ENCODE measurements at regions not wholly inside any gene's neighbourhood (a gene's known extent, or its start where the extent isn't known, plus 50 kb on each side); places are given as distances from the start of the nearest gene placed in this dataset.

DNA sequence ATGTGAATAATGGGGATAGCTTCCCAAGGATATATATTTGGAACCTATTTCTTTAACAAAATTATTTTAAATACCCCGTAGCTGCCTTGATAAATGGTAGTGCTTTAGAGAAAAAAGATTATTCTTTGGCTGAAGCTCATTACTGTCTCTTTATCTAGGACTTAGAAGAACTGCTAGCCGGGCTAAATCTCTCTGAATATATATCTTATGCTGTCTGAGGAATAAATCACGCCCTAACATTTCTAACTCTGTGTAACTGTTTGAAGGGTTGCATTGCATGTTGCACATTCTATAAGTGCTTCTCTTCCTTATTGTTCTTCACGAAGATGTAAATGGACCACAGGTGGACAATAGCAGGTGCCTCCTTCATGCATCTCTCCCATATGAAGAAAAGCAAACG lies 585.0 kb upstream of the ZP4 start (continued):
- TF ChIP-seq ZNF335 (tag by site-specific recombination; conservative IDR thresholded peaks at IDR 0.05) (no peak), ZNF114 (tag by site-specific recombination; IDR thresholded peaks at IDR 0.05) (no peak)

DNA sequence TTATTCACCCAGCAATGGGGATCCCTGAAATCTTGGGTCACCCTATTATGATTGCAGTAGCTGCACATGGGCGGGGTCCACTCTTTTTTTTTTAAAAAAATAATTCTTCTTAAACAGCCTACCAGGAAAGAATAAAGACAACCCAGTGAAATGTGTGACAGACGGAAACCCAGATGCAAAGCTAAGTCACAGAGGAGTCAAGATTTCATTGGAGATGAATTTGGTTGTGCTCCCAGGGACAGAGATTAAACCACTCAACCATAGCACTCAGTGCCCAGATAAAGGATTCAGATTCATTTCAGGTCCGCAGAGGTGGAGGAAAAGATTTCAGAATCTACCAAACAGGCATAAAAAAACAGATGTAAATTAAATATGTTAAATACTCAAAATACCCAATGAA lies 583.5 kb upstream of the ZP4 start:
- POLR2A ChIA-PET: no interaction called here
- no peaks in the 10 kb centered on the region for H3K9me3 ChIP-seq (ENCODE audit: control insufficient read depth, insufficient read depth, low read depth, low read length)
- no peaks in the 10 kb centered on the region for H3K4me1 ChIP-seq (ENCODE audit: control insufficient read depth, insufficient read depth, low read length)
- no peak overlapping the region for H3K4me3 ChIP-seq (ENCODE audit: low read depth, low read length)
- CTCF ChIA-PET: no interaction called here
- H3K36me3 ChIP-seq (ENCODE audit: control insufficient read depth in 2 of 2, insufficient read depth in 1 of 2, low read length in 2 of 2): no peaks in the 10 kb centered on the region
- H3K27ac ChIP-seq (ENCODE audit: extremely low read depth, low read depth, low read length): no peak overlapping the region
- TF ChIP-seq ZNF423 (tag by site-specific recombination; IDR thresholded peaks at IDR 0.05) (no peak), ZFP69B (tag by site-specific recombination; IDR thresholded peaks at IDR 0.05) (no peak), ZNF248 (tag by site-specific recombination; IDR thresholded peaks at IDR 0.05) (no peak), ZNF354C (tag by site-specific recombination; IDR thresholded peaks at IDR 0.05; ENCODE audit: borderline replicate concordance, low read depth) (no peak), ZFP3 (tag by site-specific recombination; IDR thresholded peaks at IDR 0.05; ENCODE audit: low read depth) (no peak), KLF8 (tag by site-specific recombination; IDR thresholded peaks at IDR 0.05) (no peak), ZNF777 (tag by site-specific recombination; IDR thresholded peaks at IDR 0.05; ENCODE audit: borderline replicate concordance) (no peak), SCRT2 (tag by site-specific recombination; IDR thresholded peaks at IDR 0.05) (no peak), ZNF24 (tag by site-specific recombination; IDR thresholded peaks at IDR 0.05) (no peak), ZNF404 (tag by site-specific recombination; IDR thresholded peaks at IDR 0.05) (no peak)
- TF ChIP-seq, protein P1, sequence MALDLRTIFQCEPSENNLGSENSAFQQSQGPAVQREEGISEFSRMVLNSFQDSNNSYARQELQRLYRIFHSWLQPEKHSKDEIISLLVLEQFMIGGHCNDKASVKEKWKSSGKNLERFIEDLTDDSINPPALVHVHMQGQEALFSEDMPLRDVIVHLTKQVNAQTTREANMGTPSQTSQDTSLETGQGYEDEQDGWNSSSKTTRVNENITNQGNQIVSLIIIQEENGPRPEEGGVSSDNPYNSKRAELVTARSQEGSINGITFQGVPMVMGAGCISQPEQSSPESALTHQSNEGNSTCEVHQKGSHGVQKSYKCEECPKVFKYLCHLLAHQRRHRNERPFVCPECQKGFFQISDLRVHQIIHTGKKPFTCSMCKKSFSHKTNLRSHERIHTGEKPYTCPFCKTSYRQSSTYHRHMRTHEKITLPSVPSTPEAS (tag by site-specific recombination; IDR thresholded peaks at IDR 0.05): no peak
- TF ChIP-seq, protein P2, sequence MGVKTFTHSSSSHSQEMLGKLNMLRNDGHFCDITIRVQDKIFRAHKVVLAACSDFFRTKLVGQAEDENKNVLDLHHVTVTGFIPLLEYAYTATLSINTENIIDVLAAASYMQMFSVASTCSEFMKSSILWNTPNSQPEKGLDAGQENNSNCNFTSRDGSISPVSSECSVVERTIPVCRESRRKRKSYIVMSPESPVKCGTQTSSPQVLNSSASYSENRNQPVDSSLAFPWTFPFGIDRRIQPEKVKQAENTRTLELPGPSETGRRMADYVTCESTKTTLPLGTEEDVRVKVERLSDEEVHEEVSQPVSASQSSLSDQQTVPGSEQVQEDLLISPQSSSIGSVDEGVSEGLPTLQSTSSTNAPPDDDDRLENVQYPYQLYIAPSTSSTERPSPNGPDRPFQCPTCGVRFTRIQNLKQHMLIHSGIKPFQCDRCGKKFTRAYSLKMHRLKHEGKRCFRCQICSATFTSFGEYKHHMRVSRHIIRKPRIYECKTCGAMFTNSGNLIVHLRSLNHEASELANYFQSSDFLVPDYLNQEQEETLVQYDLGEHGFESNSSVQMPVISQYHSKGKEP (tag by site-specific recombination; IDR thresholded peaks at IDR 0.05): no peak

DNA sequence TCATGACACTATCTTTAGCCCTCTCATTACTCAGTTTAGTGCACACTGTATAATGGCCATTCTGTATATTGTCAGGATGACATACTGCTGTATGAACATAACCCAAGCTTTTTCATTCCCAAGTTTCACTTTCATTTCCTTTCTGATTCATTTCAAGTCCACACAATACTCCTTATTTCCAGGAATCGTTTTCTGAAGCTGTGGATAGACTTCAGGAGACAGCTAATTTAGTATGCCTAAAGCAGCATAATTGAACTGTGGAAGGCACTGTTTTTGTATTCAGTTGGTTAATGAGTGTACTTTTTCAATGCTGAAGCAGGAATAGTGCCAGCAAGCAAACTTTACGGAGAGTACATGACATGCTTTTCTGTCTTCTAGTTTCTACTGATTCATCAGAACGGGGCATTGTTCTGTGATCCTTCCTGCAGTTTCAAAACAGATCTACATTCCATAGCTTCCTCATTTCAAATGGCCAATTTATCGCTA lies 578.5 kb upstream of the ZP4 start:
- no peak for TF ChIP-seq ZNF426 (tag by site-specific recombination; IDR thresholded peaks at IDR 0.05)
- TF ChIP-seq ZNF292 (tag by site-specific recombination; IDR thresholded peaks at IDR 0.05; ENCODE audit: borderline replicate concordance, low read depth): no peak
- no peak for TF ChIP-seq ZNF530 (tag by site-specific recombination; IDR thresholded peaks at IDR 0.05; ENCODE audit: low read depth)
- TF ChIP-seq ZNF394 (tag by site-specific recombination; IDR thresholded peaks at IDR 0.05; ENCODE audit: borderline replicate concordance): no peak
- TF ChIP-seq YY1 (tag by site-specific recombination; IDR thresholded peaks at IDR 0.05): no peak
- TF ChIP-seq ZNF248 (tag by site-specific recombination; IDR thresholded peaks at IDR 0.05): no peak
- TF ChIP-seq ZNF354C (tag by site-specific recombination; IDR thresholded peaks at IDR 0.05; ENCODE audit: borderline replicate concordance, low read depth): no peak
- no peak for TF ChIP-seq ZBTB20 (tag by site-specific recombination; IDR thresholded peaks at IDR 0.05)
- TF ChIP-seq ZNF521 (tag by site-specific recombination; IDR thresholded peaks at IDR 0.05): no peak
- TF ChIP-seq BCL11A (tag by site-specific recombination; IDR thresholded peaks at IDR 0.05; ENCODE audit: low read depth): no peak
- no peak for TF ChIP-seq ZNF23 (tag by site-specific recombination; IDR thresholded peaks at IDR 0.05; ENCODE audit: borderline replicate concordance)
- TF ChIP-seq ZNF629 (tag by site-specific recombination; IDR thresholded peaks at IDR 0.05): no peak
- TF ChIP-seq ZNF561 (tag by site-specific recombination; IDR thresholded peaks at IDR 0.05; ENCODE audit: borderline replicate concordance): no peak
- no peak for TF ChIP-seq ZNF24 (tag by site-specific recombination; IDR thresholded peaks at IDR 0.05)
- no peak for TF ChIP-seq OSR2 (tag by site-specific recombination; IDR thresholded peaks at IDR 0.05)
- TF ChIP-seq ZNF223 (tag by site-specific recombination; IDR thresholded peaks at IDR 0.05): no peak
- no peak for TF ChIP-seq SETDB1 (IDR thresholded peaks at IDR 0.05; ENCODE audit: insufficient read length, low read length)
- TF ChIP-seq PRDM1 (tag by site-specific recombination; IDR thresholded peaks at IDR 0.05): no peak
- no peak for TF ChIP-seq ZNF404 (tag by site-specific recombination; IDR thresholded peaks at IDR 0.05)
- Histone ChIP-seq H3K36me3 (ENCODE audit: control insufficient read depth in 2 of 2, insufficient read depth in 1 of 2, low read length in 2 of 2) (no peaks in the 10 kb centered on the region), H3K27ac (ENCODE audit: extremely low read depth, low read depth, low read length) (no peak overlapping the region), H3K4me3 (ENCODE audit: low read depth, low read length) (no peak overlapping the region), H3K4me1 (ENCODE audit: control insufficient read depth, insufficient read depth, low read length) (no peaks in the 10 kb centered on the region), H3K9me3 (ENCODE audit: control insufficient read depth, insufficient read depth, low read depth, low read length) (no peaks in the 10 kb centered on the region)
- POLR2A ChIA-PET: no interaction called here
- CTCF ChIA-PET: no interaction called here
